H9 (cell line): ENCODE measurements at regions not wholly inside any gene's neighbourhood (a gene's known extent, or its start where the extent isn't known, plus 50 kb on each side); places are given as distances from the start of the nearest gene placed in this dataset.
A peak's percentile ranks its signal among the peaks of the same experiment; 100 is the strongest.

Experiments used
- DNase-seq: peaks from one replicate; pipeline ENCODE4 v3.0.0-alpha.2; 2017
- H2AFZ ChIP-seq: one replicate; pipeline ENCODE4 v1.6.1; 2013; ENCODE audit warnings: mild to moderate bottlenecking, low read length, control low read depth, moderate library complexity
- H2AK5ac ChIP-seq: 2 replicates; pipeline ENCODE4 v1.6.1; 2013; ENCODE audit warnings: low read length, control low read depth, mixed read lengths; ENCODE audit not compliant: insufficient read length
- H2BK120ac ChIP-seq: one replicate; pipeline ENCODE4 v1.6.1; 2013; ENCODE audit warnings: low read depth, mild to moderate bottlenecking, low read length, control low read depth, inconsistent platforms; ENCODE audit not compliant: poor library complexity, severe bottlenecking
- H2BK12ac ChIP-seq: 2 replicates; pipeline ENCODE4 v1.6.1; 2013; ENCODE audit warnings: low read length, control low read depth, mixed read lengths, low read depth; ENCODE audit not compliant: insufficient read length
- H2BK15ac ChIP-seq: 2 replicates; pipeline ENCODE4 v1.6.1; 2013; ENCODE audit warnings: low read depth, low read length, control low read depth
- H2BK20ac ChIP-seq: one replicate; pipeline ENCODE4 v1.6.1; 2013; ENCODE audit warnings: low read depth, mild to moderate bottlenecking, low read length, control low read depth, inconsistent platforms; ENCODE audit not compliant: poor library complexity, severe bottlenecking
- H2BK5ac ChIP-seq: 2 replicates; pipeline ENCODE4 v1.6.1; 2013; ENCODE audit warnings: low read length, control low read depth, mixed read lengths; ENCODE audit not compliant: insufficient read length
- H3K14ac ChIP-seq: 2 replicates; pipeline ENCODE4 v1.6.1; 2013; ENCODE audit warnings: low read length, control low read depth; ENCODE audit not compliant: insufficient read depth
- H3K18ac ChIP-seq: 2 replicates; pipeline ENCODE4 v1.6.1; 2013; ENCODE audit warnings: low read depth, mild to moderate bottlenecking, mixed read lengths, low read length, control low read depth; ENCODE audit not compliant: insufficient read length
- H3K23ac ChIP-seq: 2 replicates; pipeline ENCODE4 v1.6.1; 2013; ENCODE audit warnings: low read length, control low read depth, mixed read lengths, low read depth; ENCODE audit not compliant: insufficient read length
- H3K23me2 ChIP-seq: 2 replicates; pipeline ENCODE4 v1.6.1; 2013; ENCODE audit warnings: low read depth, mild to moderate bottlenecking, mixed read lengths, low read length, control low read depth; ENCODE audit not compliant: insufficient read length, poor library complexity, severe bottlenecking
- H3K27ac ChIP-seq: 2 replicates; pipeline ENCODE4 v1.5.1; 2013; ENCODE audit warnings: low read length, control low read depth, mixed read lengths, low read depth; ENCODE audit not compliant: insufficient read length
- H3K27me3 ChIP-seq: 2 replicates; pipeline ENCODE4 v1.6.1; 2013; ENCODE audit warnings: low read length, control low read depth, inconsistent platforms; ENCODE audit not compliant: insufficient read depth
- H3K4ac ChIP-seq: 2 replicates; pipeline ENCODE4 v1.6.1; 2013; ENCODE audit warnings: low read depth, mild to moderate bottlenecking, control low read depth, inconsistent platforms, low read length, moderate library complexity
- H3K4me1 ChIP-seq: 2 replicates; pipeline ENCODE4 v1.6.1; 2013; ENCODE audit warnings: low read length, control low read depth, inconsistent platforms; ENCODE audit not compliant: insufficient read depth
- H3K4me2 ChIP-seq: 2 replicates; pipeline ENCODE4 v1.6.1; 2013; ENCODE audit warnings: low read length, control low read depth, mixed read lengths; ENCODE audit not compliant: insufficient read length, insufficient read depth
- H3K56ac ChIP-seq: 2 replicates; pipeline ENCODE4 v1.6.1; 2013; ENCODE audit warnings: low read depth, mild to moderate bottlenecking, mixed read lengths, low read length, control low read depth; ENCODE audit not compliant: insufficient read length
- H3K79me1 ChIP-seq: 2 replicates; pipeline ENCODE4 v1.6.1; 2013; ENCODE audit warnings: low read depth, mild to moderate bottlenecking, moderate library complexity, low read length, control low read depth, inconsistent platforms; ENCODE audit not compliant: insufficient read depth, poor library complexity, severe bottlenecking
- H3K79me2 ChIP-seq: 2 replicates; pipeline ENCODE4 v1.6.1; 2013; ENCODE audit warnings: low read length, control low read depth, inconsistent platforms; ENCODE audit not compliant: insufficient read depth
- H3K9ac ChIP-seq: 2 replicates; pipeline ENCODE4 v1.6.1; 2013; ENCODE audit warnings: low read length, control low read depth, mixed read lengths; ENCODE audit not compliant: insufficient read length; ENCODE audit errors: extremely low read depth
- H3K9me3 ChIP-seq: one replicate; pipeline ENCODE4 v1.6.1; 2013; ENCODE audit warnings: low read depth, low read length, inconsistent platforms; ENCODE audit not compliant: control insufficient read depth
- H3T11ph ChIP-seq: one replicate; pipeline ENCODE4 v1.6.1; 2013; ENCODE audit warnings: mild to moderate bottlenecking, low read length, control low read depth, inconsistent platforms
- H4K20me1 ChIP-seq: one replicate; pipeline ENCODE4 v1.6.1; 2013; ENCODE audit not compliant: control insufficient read depth, insufficient read length, insufficient read depth
- H4K5ac ChIP-seq: 2 replicates; pipeline ENCODE4 v1.6.1; 2013; ENCODE audit warnings: low read depth, mild to moderate bottlenecking, mixed read lengths, low read length, control low read depth; ENCODE audit not compliant: insufficient read length
- H4K8ac ChIP-seq: replicated peaks from 2 replicates; pipeline ENCODE4 v1.6.1; 2013; ENCODE audit warnings: low read length, control low read depth, mixed read lengths, low read depth; ENCODE audit not compliant: insufficient read length
- H4K91ac ChIP-seq: 2 replicates; pipeline ENCODE4 v1.6.1; 2013; ENCODE audit warnings: low read depth, mild to moderate bottlenecking, moderate library complexity, mixed read lengths, low read length, control low read depth; ENCODE audit not compliant: insufficient read length
- H3K27ac Mint-ChIP-seq, 3 experiments: 2 replicates in 2 of 3; 3 replicates in 1 of 3; pipeline ENCODE4 v1.8.0; 2020 to 2021; ENCODE audit warnings: mixed read lengths in 3 of 3, mild to moderate bottlenecking in 1 of 3, moderate library complexity in 1 of 3
- H3K27me3 Mint-ChIP-seq: 2 replicates; pipeline ENCODE4 v1.8.0; 2021; ENCODE audit warnings: low read depth, mild to moderate bottlenecking, moderate library complexity, mixed read lengths
- H3K36me3 Mint-ChIP-seq, 3 experiments: 2 replicates in 2 of 3; 3 replicates in 1 of 3; pipeline ENCODE4 v1.8.0; 2020 to 2021; ENCODE audit warnings: low read depth in 3 of 3, mixed read lengths in 3 of 3; ENCODE audit not compliant: insufficient read depth in 1 of 3
- H3K4me1 Mint-ChIP-seq, 2 experiments: 2 replicates each; pipeline ENCODE4 v1.8.0; 2020; ENCODE audit warnings: mixed read lengths in 2 of 2
- H3K4me3 Mint-ChIP-seq, 2 experiments: 2 replicates in 1 of 2; 3 replicates in 1 of 2; pipeline ENCODE4 v1.8.0; 2020 to 2021; ENCODE audit warnings: mild to moderate bottlenecking in 2 of 2, mixed read lengths in 2 of 2, moderate library complexity in 1 of 2
- H3K9me3 Mint-ChIP-seq, 2 experiments: 2 replicates in 1 of 2; 3 replicates in 1 of 2; pipeline ENCODE4 v1.8.0; 2020; ENCODE audit warnings: mild to moderate bottlenecking in 2 of 2, mixed read lengths in 2 of 2, moderate library complexity in 1 of 2
- CTCF ChIP-seq: fragments of 200-600 bp; sonication (generic); conservative IDR thresholded peaks from 3 replicates; pipeline ENCODE4 v1.8.0; 2021; ENCODE audit warnings: antibody characterized with exemption, mild to moderate bottlenecking
- WGBS: extraction: QIAGEN DNeasy Blood & Tissue Kit; methylation state at CpG from one replicate; pipeline ENCODE4 v1.1.7; 2013; ENCODE audit warnings: missing lambda C conversion rate, low lambda C conversion rate, mixed read lengths; ENCODE audit not compliant: insufficient read length; ENCODE audit errors: extremely low coverage; 5-methylcytosine and 5-hydroxymethylcytosine counted together

- DNase-seq = no peak
- H3K4me2 ChIP-seq = no peak overlapping the region
- H3K27ac Mint-ChIP-seq = peak overlapping the region in 1 of 3 experiments; percentile 42; a peak in 3 of 7 replicates
These were observed 72.7 kb upstream of the NFIL3 start for GRCh38 chr9:91496351-91496750.

More at GRCh38 chr9:91496351-91496750, 72.7 kb upstream of the NFIL3 start:
- H2BK15ac ChIP-seq = no peak overlapping the region
- H2AFZ ChIP-seq = no peak overlapping the region
- no peak overlapping the region for H2BK20ac ChIP-seq
- H2BK5ac ChIP-seq = no peak overlapping the region
- H2BK120ac ChIP-seq = no peak overlapping the region
- no peaks in the 10 kb centered on the region for H3K79me2 ChIP-seq
- H2AK5ac ChIP-seq = no peak overlapping the region
- H3K23ac ChIP-seq = no peak overlapping the region
- Mint-ChIP-seq H3K36me3 (no peaks in the 10 kb centered on the region), H3K4me1 (peaks cover 9 to 21% of the 10 kb centered on the region in 2 experiments), H3K4me3 (no peak overlapping the region), H3K27me3 (no peaks in the 10 kb centered on the region), H3K9me3 (no peaks in the 10 kb centered on the region)
- H3K23me2 ChIP-seq = no peaks in the 10 kb centered on the region
- H3K27me3 ChIP-seq = no peaks in the 10 kb centered on the region
- no peak overlapping the region for H4K8ac ChIP-seq
- no peaks in the 10 kb centered on the region; the same call in 1 of the 2 replicates for H3K4me1 ChIP-seq
- H3K14ac ChIP-seq = no peak overlapping the region
- no peaks in the 10 kb centered on the region for H3K79me1 ChIP-seq
- H4K20me1 ChIP-seq = no peaks in the 10 kb centered on the region
- H4K5ac ChIP-seq = no peak overlapping the region
- H3K18ac ChIP-seq = no peak overlapping the region
- no peak overlapping the region for H3K27ac ChIP-seq
- H2BK12ac ChIP-seq = no peak overlapping the region
- H4K91ac ChIP-seq = no peak overlapping the region
- TF ChIP-seq CTCF = no peak
- H3K9me3 ChIP-seq = no peaks in the 10 kb centered on the region
- H3K4ac ChIP-seq = no peak overlapping the region
- H3K9ac ChIP-seq = no peak overlapping the region
- no peak overlapping the region for H3T11ph ChIP-seq
- H3K56ac ChIP-seq = no peak overlapping the region
- no CpG with 5 or more reads among the region's 7 CpGs for WGBS
